ENCODE measurements at regions not wholly inside any gene's neighbourhood (a gene's known extent, or its start where the extent isn't known, plus 50 kb on each side); places are given as distances from the start of the nearest gene placed in this dataset.

DNA sequence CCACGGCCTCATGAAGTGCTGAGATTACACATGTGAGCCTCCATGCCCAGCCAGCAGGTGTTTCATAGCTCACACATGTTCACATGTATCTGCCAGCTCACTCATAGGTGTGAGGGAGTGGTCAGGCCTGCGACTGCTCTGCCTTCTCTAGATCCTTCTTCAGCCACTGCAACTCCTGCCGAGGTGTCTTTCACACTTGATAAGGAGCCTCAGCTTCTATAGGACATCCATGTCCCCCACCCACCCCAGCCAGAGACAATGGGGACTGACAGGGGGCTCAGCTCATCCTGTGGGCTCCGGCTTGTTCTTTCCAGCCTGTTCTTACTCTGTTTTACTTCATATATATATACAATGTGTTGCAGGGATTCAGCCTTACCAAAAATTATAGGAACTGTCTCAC, 286.5 kb upstream of the MGAT5 start:
- Mint-ChIP-seq H3K4me1 (peaks cover 13% of the 10 kb centered on the region), H3K27ac (no peak overlapping the region), H3K27me3 (peaks cover 2% of the 10 kb centered on the region), H3K4me3 (no peak overlapping the region), H3K36me3 (ENCODE audit: low read depth) (no peaks in the 10 kb centered on the region), H3K9me3 (no peaks in the 10 kb centered on the region)
- CTCF ChIA-PET, result no interaction called here
- POLR2A ChIA-PET, result no interaction called here
- TF ChIP-seq, protein P1, sequence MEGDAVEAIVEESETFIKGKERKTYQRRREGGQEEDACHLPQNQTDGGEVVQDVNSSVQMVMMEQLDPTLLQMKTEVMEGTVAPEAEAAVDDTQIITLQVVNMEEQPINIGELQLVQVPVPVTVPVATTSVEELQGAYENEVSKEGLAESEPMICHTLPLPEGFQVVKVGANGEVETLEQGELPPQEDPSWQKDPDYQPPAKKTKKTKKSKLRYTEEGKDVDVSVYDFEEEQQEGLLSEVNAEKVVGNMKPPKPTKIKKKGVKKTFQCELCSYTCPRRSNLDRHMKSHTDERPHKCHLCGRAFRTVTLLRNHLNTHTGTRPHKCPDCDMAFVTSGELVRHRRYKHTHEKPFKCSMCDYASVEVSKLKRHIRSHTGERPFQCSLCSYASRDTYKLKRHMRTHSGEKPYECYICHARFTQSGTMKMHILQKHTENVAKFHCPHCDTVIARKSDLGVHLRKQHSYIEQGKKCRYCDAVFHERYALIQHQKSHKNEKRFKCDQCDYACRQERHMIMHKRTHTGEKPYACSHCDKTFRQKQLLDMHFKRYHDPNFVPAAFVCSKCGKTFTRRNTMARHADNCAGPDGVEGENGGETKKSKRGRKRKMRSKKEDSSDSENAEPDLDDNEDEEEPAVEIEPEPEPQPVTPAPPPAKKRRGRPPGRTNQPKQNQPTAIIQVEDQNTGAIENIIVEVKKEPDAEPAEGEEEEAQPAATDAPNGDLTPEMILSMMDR (IDR thresholded peaks at IDR 0.05), result no peak
- no peak for DNase-seq
- intact Hi-C loops (cut with micrococcal nuclease), result loop anchor here (5.0 kb wide), 1 partner anchor 45 kb away; no protein-coding TSS in a partner anchor
- no peak for ATAC-seq (ENCODE audit: low read depth)

DNA sequence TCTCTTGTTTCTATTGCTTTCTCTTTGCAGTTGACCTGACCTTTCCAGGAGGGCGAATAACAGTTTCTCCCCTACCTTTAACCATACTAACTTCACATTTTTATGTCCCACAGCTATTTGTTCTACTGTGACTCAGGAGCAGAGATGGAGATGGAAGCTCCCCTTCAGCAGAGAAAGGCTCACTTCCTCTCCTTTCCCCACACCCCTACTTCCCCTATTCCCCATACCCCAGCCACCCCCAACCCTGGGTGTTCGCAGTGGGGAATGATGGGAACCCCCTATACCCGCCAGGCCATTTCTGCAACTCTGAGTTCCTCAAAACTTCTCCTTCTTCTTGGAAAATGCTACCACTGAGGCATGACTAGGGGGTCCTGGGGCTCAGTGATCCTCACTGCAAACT, 285.4 kb upstream of the MGAT5 start:
- TF ChIP-seq, protein P1 (IDR thresholded peaks at IDR 0.05), result no peak
- ChIA-PET POLR2A (interaction anchor here (0.8 kb wide), 1 partner anchor 738 kb away, joined by 3 read pairs; no protein-coding TSS in a partner anchor), CTCF (no interaction called here)
- Mint-ChIP-seq H3K4me1 (peaks cover 13% of the 10 kb centered on the region), H3K9me3 (no peaks in the 10 kb centered on the region), H3K36me3 (ENCODE audit: low read depth) (no peaks in the 10 kb centered on the region), H3K27ac (peak overlapping the region; percentile 19), H3K4me3 (no peak overlapping the region), H3K27me3 (peaks cover 2% of the 10 kb centered on the region)
- peak; percentile 37 for ATAC-seq (ENCODE audit: low read depth)
- no peak for DNase-seq
- intact Hi-C loops (cut with micrococcal nuclease), result loop anchor here (5.0 kb wide), 1 partner anchor 46 kb away; no protein-coding TSS in a partner anchor

DNA sequence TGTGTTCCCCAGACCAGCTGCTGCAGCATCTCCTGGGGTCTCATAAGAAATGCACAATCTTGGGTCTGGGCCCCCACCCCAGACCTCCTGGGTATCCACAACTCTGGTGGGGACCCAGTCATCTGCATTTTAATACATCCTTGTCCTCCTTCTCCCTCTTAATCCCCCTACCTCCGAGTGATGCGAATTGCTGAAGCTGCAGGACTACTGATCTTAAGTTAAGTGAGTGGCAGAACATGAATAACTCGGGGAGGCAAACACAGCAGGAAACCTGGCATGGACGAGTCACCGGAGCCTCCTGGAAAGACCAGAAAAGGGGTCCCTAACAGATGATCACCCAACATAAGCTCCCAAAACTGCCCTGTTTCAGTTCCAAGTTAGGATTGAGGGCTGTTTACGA, 283.2 kb upstream of the MGAT5 start:
- ATAC-seq (ENCODE audit: low read depth), result no peak
- intact Hi-C loops (cut with micrococcal nuclease), result no loop called here
- Mint-ChIP-seq H3K9me3 (no peaks in the 10 kb centered on the region), H3K4me1 (peaks cover 21% of the 10 kb centered on the region), H3K27me3 (peaks cover 2% of the 10 kb centered on the region), H3K27ac (no peak overlapping the region), H3K36me3 (ENCODE audit: low read depth) (no peaks in the 10 kb centered on the region), H3K4me3 (no peak overlapping the region)
- TF ChIP-seq, protein P1 (IDR thresholded peaks at IDR 0.05), result no peak
- CTCF ChIA-PET, result interaction anchor here (0.9 kb wide), 1 partner anchor 18 kb away, joined by 3 read pairs; no protein-coding TSS in a partner anchor
- POLR2A ChIA-PET, result no interaction called here
- no peak for DNase-seq

DNA sequence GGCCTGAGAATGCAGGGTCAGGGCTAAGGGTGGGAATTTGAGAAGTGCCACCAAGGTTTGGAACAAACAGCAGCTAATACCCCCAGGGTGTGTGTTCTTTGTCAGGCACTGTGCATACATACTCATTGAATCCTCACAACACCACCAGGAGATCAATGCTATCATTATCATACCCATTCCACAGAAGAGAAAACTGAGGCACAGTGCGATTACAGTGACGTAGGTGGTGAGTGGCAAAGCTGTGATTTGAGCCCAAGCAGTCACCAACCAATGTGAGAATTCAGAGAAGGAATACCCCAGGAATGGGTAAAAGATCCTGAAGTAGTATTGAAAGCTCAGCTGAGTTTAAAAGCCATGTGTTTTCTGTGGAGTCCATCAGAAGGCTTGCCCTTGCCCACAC, 281.6 kb upstream of the MGAT5 start:
- Mint-ChIP-seq H3K27me3 (peaks cover 2% of the 10 kb centered on the region), H3K27ac (no peak overlapping the region), H3K4me1 (peaks cover 36% of the 10 kb centered on the region), H3K36me3 (ENCODE audit: low read depth) (no peaks in the 10 kb centered on the region), H3K9me3 (no peaks in the 10 kb centered on the region), H3K4me3 (no peak overlapping the region)
- no peak for ATAC-seq (ENCODE audit: low read depth)
- intact Hi-C loops (cut with micrococcal nuclease), result no loop called here
- TF ChIP-seq, protein P1 (IDR thresholded peaks at IDR 0.05), result no peak
- ChIA-PET CTCF (no interaction called here), POLR2A (no interaction called here)
- DNase-seq, result no peak

DNA sequence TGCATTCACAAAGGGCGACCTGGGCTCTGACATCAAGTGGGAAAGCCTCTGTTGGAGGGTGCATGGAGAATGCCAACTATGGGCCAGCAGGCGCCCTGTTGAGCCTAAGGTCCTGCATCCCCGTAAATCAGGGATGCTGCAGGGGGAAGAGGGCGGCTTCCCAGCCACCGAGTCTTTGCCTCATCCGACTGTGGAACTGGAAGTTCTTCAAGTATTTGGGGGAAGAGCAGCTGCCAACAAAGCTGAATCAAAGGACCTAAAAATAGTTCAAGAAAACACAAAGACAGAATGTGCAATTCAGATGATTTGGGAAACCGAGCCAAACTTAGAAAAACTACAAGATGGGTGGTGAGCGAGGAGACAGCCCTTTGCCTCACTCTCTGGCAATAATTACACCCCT, 281.1 kb upstream of the MGAT5 start:
- no peak for DNase-seq

More for the DNA sequence above, 281.1 kb upstream of the MGAT5 start:
- TF ChIP-seq, protein P1 (IDR thresholded peaks at IDR 0.05), result no peak
- H3K9me3 Mint-ChIP-seq, result no peaks in the 10 kb centered on the region
- H3K27ac Mint-ChIP-seq, result no peak overlapping the region
- no peak for ATAC-seq (ENCODE audit: low read depth)
- intact Hi-C loops (cut with micrococcal nuclease), result no loop called here
- POLR2A ChIA-PET, result no interaction called here
- H3K36me3 Mint-ChIP-seq (ENCODE audit: low read depth), result no peaks in the 10 kb centered on the region
- H3K27me3 Mint-ChIP-seq, result peaks cover 2% of the 10 kb centered on the region
- peaks cover 36% of the 10 kb centered on the region for H3K4me1 Mint-ChIP-seq
- H3K4me3 Mint-ChIP-seq, result no peak overlapping the region
- CTCF ChIA-PET, result no interaction called here

Measured in activated B cell treated with CpG ODN at 0.5 μM for 24 hours (primary cell).